ENCODE measurements at regions not wholly inside any gene's neighbourhood (a gene's known extent, or its start where the extent isn't known, plus 50 kb on each side); places are given as distances from the start of the nearest gene placed in this dataset.

- DNase-seq (ENCODE audit: insufficient read length, low spot score) (no peak), FAIRE-seq (no peak)
- no peak for TF ChIP-seq POLR2A (IDR thresholded peaks at IDR 0.05; ENCODE audit: low read depth, low read length)
Measured at GRCh38 chr7:20267482-20267881, 50.3 kb upstream of the MACC1 start.

- DNase-seq (ENCODE audit: insufficient read length, low spot score) (no peak), FAIRE-seq (peak; percentile 45)
- no peak for TF ChIP-seq POLR2A (IDR thresholded peaks at IDR 0.05; ENCODE audit: low read depth, low read length)
Measured at GRCh38 chr7:20268824-20269223, 51.6 kb upstream of the MACC1 start.

GRCh38 chr7:20269726-20270125, 52.5 kb upstream of the MACC1 start:
- TF ChIP-seq POLR2A (IDR thresholded peaks at IDR 0.05; ENCODE audit: low read depth, low read length), result no peak
- DNase-seq (ENCODE audit: insufficient read length, low spot score), result no peak
- FAIRE-seq, result peak; percentile 89

GRCh38 chr7:20270371-20270770, 53.2 kb upstream of the MACC1 start:
- TF ChIP-seq POLR2A (IDR thresholded peaks at IDR 0.05; ENCODE audit: low read depth, low read length), result no peak
- FAIRE-seq (no peak), DNase-seq (ENCODE audit: insufficient read length, low spot score) (no peak)

GRCh38 chr7:20270867-20271266, 53.7 kb upstream of the MACC1 start:
- no peak for TF ChIP-seq POLR2A (IDR thresholded peaks at IDR 0.05; ENCODE audit: low read depth, low read length)
- DNase-seq (ENCODE audit: insufficient read length, low spot score), result no peak
- FAIRE-seq, result no peak

- no peak for DNase-seq (ENCODE audit: insufficient read length, low spot score)
- no peak for TF ChIP-seq POLR2A (IDR thresholded peaks at IDR 0.05; ENCODE audit: low read depth, low read length)
Measured at GRCh38 chr7:20275637-20276036, 55.1 kb upstream of the ITGB8 start.

GRCh38 chr7:20276705-20277472, 53.8 kb upstream of the ITGB8 start:
- TF ChIP-seq POLR2A (IDR thresholded peaks at IDR 0.05; ENCODE audit: low read depth, low read length), result no peak
- DNase-seq (ENCODE audit: insufficient read length, low spot score) (no peak), FAIRE-seq (peak; percentile 78)

More at GRCh38 chr7:20275637-20276036, 55.1 kb upstream of the ITGB8 start:
- peak; percentile 23 for FAIRE-seq

- DNase-seq (ENCODE audit: insufficient read length, low spot score) (no peak), FAIRE-seq (peak; percentile 33)
- TF ChIP-seq POLR2A (IDR thresholded peaks at IDR 0.05; ENCODE audit: low read depth, low read length), result no peak
Measured at GRCh38 chr7:20279979-20280378, 50.7 kb upstream of the ITGB8 start.

GRCh38 chr7:20280475-20281351, 50.0 kb upstream of the ITGB8 start:
- no peak for DNase-seq (ENCODE audit: insufficient read length, low spot score)
- TF ChIP-seq POLR2A (IDR thresholded peaks at IDR 0.05; ENCODE audit: low read depth, low read length), result no peak
- peak; percentile 87 for FAIRE-seq

Data from H54 (cell line).